ENCODE measurements at regions not wholly inside any gene's neighbourhood (a gene's known extent, or its start where the extent isn't known, plus 50 kb on each side); places are given as distances from the start of the nearest gene placed in this dataset.

- Histone ChIP-seq H3K36me3 (ENCODE audit: control insufficient read depth in 2 of 2, insufficient read depth in 2 of 2, low read length in 1 of 2) (no peaks in the 10 kb centered on the region), H3K4me1 (ENCODE audit: control insufficient read depth in 2 of 2, insufficient read depth in 2 of 2, low read length in 2 of 2) (no peaks in the 10 kb centered on the region), H3K27ac (ENCODE audit: low read depth in 1 of 2, low read length in 1 of 2) (no peak overlapping the region), H3K9me3 (ENCODE audit: control insufficient read depth in 2 of 2, insufficient read depth in 1 of 2, low read length in 1 of 2) (no peaks in the 10 kb centered on the region), H3K27me3 (ENCODE audit: control insufficient read depth in 2 of 2, insufficient read depth in 1 of 2, low read length in 1 of 2) (no peaks in the 10 kb centered on the region), H3K4me3 (ENCODE audit: low read length in 2 of 2) (no peak overlapping the region)
- 97% methylated on average over 3 of the region's 3 CpGs for WGBS
- DNase-seq (ENCODE audit: low read depth in 6 of 9, low spot score in 9 of 9), result no peak
These were observed 163.1 kb downstream of the IZUMO3 start for GRCh38 chr9:24382566-24382965.

GRCh38 chr9:24381205-24381604 lies 164.5 kb downstream of the IZUMO3 start:
- Histone ChIP-seq H3K4me1 (ENCODE audit: control insufficient read depth in 2 of 2, insufficient read depth in 2 of 2, low read length in 2 of 2) (no peaks in the 10 kb centered on the region), H3K36me3 (ENCODE audit: control insufficient read depth in 2 of 2, insufficient read depth in 2 of 2, low read length in 1 of 2) (no peaks in the 10 kb centered on the region), H3K27me3 (ENCODE audit: control insufficient read depth in 2 of 2, insufficient read depth in 1 of 2, low read length in 1 of 2) (no peaks in the 10 kb centered on the region), H3K9me3 (ENCODE audit: control insufficient read depth in 2 of 2, insufficient read depth in 1 of 2, low read length in 1 of 2) (no peaks in the 10 kb centered on the region), H3K4me3 (ENCODE audit: low read length in 2 of 2) (no peak overlapping the region), H3K27ac (ENCODE audit: low read depth in 1 of 2, low read length in 1 of 2) (no peak overlapping the region)
- WGBS, result 79% methylated on average over 1 of the region's 1 CpG
- DNase-seq (ENCODE audit: low read depth in 6 of 9, low spot score in 9 of 9), result no peak

GRCh38 chr9:24359046-24359445 lies 186.7 kb downstream of the IZUMO3 start:
- H3K36me3 ChIP-seq (ENCODE audit: control insufficient read depth in 2 of 2, insufficient read depth in 2 of 2, low read length in 1 of 2), result no peaks in the 10 kb centered on the region
- H3K4me1 ChIP-seq (ENCODE audit: control insufficient read depth in 2 of 2, insufficient read depth in 2 of 2, low read length in 2 of 2), result no peaks in the 10 kb centered on the region
- peaks cover 3 to 4% of the 10 kb centered on the region in 2 donors for H3K9me3 ChIP-seq (ENCODE audit: control insufficient read depth in 2 of 2, insufficient read depth in 1 of 2, low read length in 1 of 2)
- 96% methylated on average over 5 of the region's 5 CpGs for WGBS
- H3K27me3 ChIP-seq (ENCODE audit: control insufficient read depth in 2 of 2, insufficient read depth in 1 of 2, low read length in 1 of 2), result no peaks in the 10 kb centered on the region
- H3K27ac ChIP-seq (ENCODE audit: low read depth in 1 of 2, low read length in 1 of 2), result no peak overlapping the region
- DNase-seq (ENCODE audit: low read depth in 6 of 9, low spot score in 9 of 9), result no peak
- no peak overlapping the region for H3K4me3 ChIP-seq (ENCODE audit: low read length in 2 of 2)

- Histone ChIP-seq H3K9me3 (ENCODE audit: control insufficient read depth in 2 of 2, insufficient read depth in 1 of 2, low read length in 1 of 2) (peaks cover 0 to 1% of the 10 kb centered on the region in 2 donors), H3K4me3 (ENCODE audit: low read length in 2 of 2) (no peak overlapping the region), H3K27me3 (ENCODE audit: control insufficient read depth in 2 of 2, insufficient read depth in 1 of 2, low read length in 1 of 2) (no peaks in the 10 kb centered on the region), H3K27ac (ENCODE audit: low read depth in 1 of 2, low read length in 1 of 2) (no peak overlapping the region), H3K36me3 (ENCODE audit: control insufficient read depth in 2 of 2, insufficient read depth in 2 of 2, low read length in 1 of 2) (no peaks in the 10 kb centered on the region), H3K4me1 (ENCODE audit: control insufficient read depth in 2 of 2, insufficient read depth in 2 of 2, low read length in 2 of 2) (no peaks in the 10 kb centered on the region)
- DNase-seq (ENCODE audit: low read depth in 6 of 9, low spot score in 9 of 9), result no peak
These were observed 193.7 kb downstream of the IZUMO3 start for GRCh38 chr9:24351973-24352372.

GRCh38 chr9:24351258-24351657 lies 194.4 kb downstream of the IZUMO3 start:
- Histone ChIP-seq H3K27me3 (ENCODE audit: control insufficient read depth in 2 of 2, insufficient read depth in 1 of 2, low read length in 1 of 2) (no peaks in the 10 kb centered on the region), H3K36me3 (ENCODE audit: control insufficient read depth in 2 of 2, insufficient read depth in 2 of 2, low read length in 1 of 2) (no peaks in the 10 kb centered on the region), H3K9me3 (ENCODE audit: control insufficient read depth in 2 of 2, insufficient read depth in 1 of 2, low read length in 1 of 2) (no peaks in the 10 kb centered on the region), H3K4me3 (ENCODE audit: low read length in 2 of 2) (no peak overlapping the region), H3K27ac (ENCODE audit: low read depth in 1 of 2, low read length in 1 of 2) (no peak overlapping the region), H3K4me1 (ENCODE audit: control insufficient read depth in 2 of 2, insufficient read depth in 2 of 2, low read length in 2 of 2) (no peaks in the 10 kb centered on the region)
- WGBS, result 84% methylated on average over 2 of the region's 2 CpGs
- peak in 1 of 9 donors; percentile 2 for DNase-seq (ENCODE audit: low read depth in 6 of 9, low spot score in 9 of 9)

GRCh38 chr9:24342457-24342856 lies 203.2 kb downstream of the IZUMO3 start:
- no peaks in the 10 kb centered on the region for H3K4me1 ChIP-seq (ENCODE audit: control insufficient read depth in 2 of 2, insufficient read depth in 2 of 2, low read length in 2 of 2)
- no peaks in the 10 kb centered on the region for H3K36me3 ChIP-seq (ENCODE audit: control insufficient read depth in 2 of 2, insufficient read depth in 2 of 2, low read length in 1 of 2)
- H3K9me3 ChIP-seq (ENCODE audit: control insufficient read depth in 2 of 2, insufficient read depth in 1 of 2, low read length in 1 of 2), result no peaks in the 10 kb centered on the region
- DNase-seq (ENCODE audit: low read depth in 6 of 9, low spot score in 9 of 9), result no peak
- 92% methylated on average over 1 of the region's 1 CpG for WGBS
- H3K27me3 ChIP-seq (ENCODE audit: control insufficient read depth in 2 of 2, insufficient read depth in 1 of 2, low read length in 1 of 2), result no peaks in the 10 kb centered on the region
- H3K4me3 ChIP-seq (ENCODE audit: low read length in 2 of 2), result no peak overlapping the region
- no peak overlapping the region for H3K27ac ChIP-seq (ENCODE audit: low read depth in 1 of 2, low read length in 1 of 2)

GRCh38 chr9:24333629-24334028 lies 212.1 kb downstream of the IZUMO3 start:
- no peak for DNase-seq (ENCODE audit: low read depth in 6 of 9, low spot score in 9 of 9)
- H3K27ac ChIP-seq (ENCODE audit: low read depth in 1 of 2, low read length in 1 of 2), result no peak overlapping the region
- no peaks in the 10 kb centered on the region for H3K9me3 ChIP-seq (ENCODE audit: control insufficient read depth in 2 of 2, insufficient read depth in 1 of 2, low read length in 1 of 2)
- no peak overlapping the region for H3K4me3 ChIP-seq (ENCODE audit: low read length in 2 of 2)
- H3K36me3 ChIP-seq (ENCODE audit: control insufficient read depth in 2 of 2, insufficient read depth in 2 of 2, low read length in 1 of 2), result no peaks in the 10 kb centered on the region
- no peaks in the 10 kb centered on the region for H3K27me3 ChIP-seq (ENCODE audit: control insufficient read depth in 2 of 2, insufficient read depth in 1 of 2, low read length in 1 of 2)
- no peaks in the 10 kb centered on the region for H3K4me1 ChIP-seq (ENCODE audit: control insufficient read depth in 2 of 2, insufficient read depth in 2 of 2, low read length in 2 of 2)
- 70% methylated on average over 2 of the region's 2 CpGs for WGBS

GRCh38 chr9:24298912-24299311 lies 246.8 kb downstream of the IZUMO3 start:
- Histone ChIP-seq H3K27ac (ENCODE audit: low read depth in 1 of 2, low read length in 1 of 2) (no peak overlapping the region), H3K9me3 (ENCODE audit: control insufficient read depth in 2 of 2, insufficient read depth in 1 of 2, low read length in 1 of 2) (peaks cover 0 to 4% of the 10 kb centered on the region in 2 donors), H3K4me1 (ENCODE audit: control insufficient read depth in 2 of 2, insufficient read depth in 2 of 2, low read length in 2 of 2) (no peaks in the 10 kb centered on the region), H3K27me3 (ENCODE audit: control insufficient read depth in 2 of 2, insufficient read depth in 1 of 2, low read length in 1 of 2) (no peaks in the 10 kb centered on the region), H3K4me3 (ENCODE audit: low read length in 2 of 2) (no peak overlapping the region), H3K36me3 (ENCODE audit: control insufficient read depth in 2 of 2, insufficient read depth in 2 of 2, low read length in 1 of 2) (no peaks in the 10 kb centered on the region)
- DNase-seq (ENCODE audit: low read depth in 6 of 9, low spot score in 9 of 9), result no peak
- 96% methylated on average over 4 of the region's 4 CpGs for WGBS

GRCh38 chr9:24297931-24298330 lies 247.8 kb downstream of the IZUMO3 start:
- Histone ChIP-seq H3K9me3 (ENCODE audit: control insufficient read depth in 2 of 2, insufficient read depth in 1 of 2, low read length in 1 of 2) (peaks cover 0 to 4% of the 10 kb centered on the region in 2 donors), H3K36me3 (ENCODE audit: control insufficient read depth in 2 of 2, insufficient read depth in 2 of 2, low read length in 1 of 2) (no peaks in the 10 kb centered on the region), H3K4me1 (ENCODE audit: control insufficient read depth in 2 of 2, insufficient read depth in 2 of 2, low read length in 2 of 2) (no peaks in the 10 kb centered on the region), H3K4me3 (ENCODE audit: low read length in 2 of 2) (no peak overlapping the region), H3K27me3 (ENCODE audit: control insufficient read depth in 2 of 2, insufficient read depth in 1 of 2, low read length in 1 of 2) (no peaks in the 10 kb centered on the region), H3K27ac (ENCODE audit: low read depth in 1 of 2, low read length in 1 of 2) (no peak overlapping the region)
- 95% methylated on average over 2 of the region's 2 CpGs for WGBS
- no peak for DNase-seq (ENCODE audit: low read depth in 6 of 9, low spot score in 9 of 9)

- Histone ChIP-seq H3K27me3 (ENCODE audit: control insufficient read depth in 2 of 2, insufficient read depth in 1 of 2, low read length in 1 of 2) (no peaks in the 10 kb centered on the region), H3K36me3 (ENCODE audit: control insufficient read depth in 2 of 2, insufficient read depth in 2 of 2, low read length in 1 of 2) (no peaks in the 10 kb centered on the region), H3K27ac (ENCODE audit: low read depth in 1 of 2, low read length in 1 of 2) (no peak overlapping the region), H3K9me3 (ENCODE audit: control insufficient read depth in 2 of 2, insufficient read depth in 1 of 2, low read length in 1 of 2) (peaks cover 0 to 4% of the 10 kb centered on the region in 2 donors), H3K4me1 (ENCODE audit: control insufficient read depth in 2 of 2, insufficient read depth in 2 of 2, low read length in 2 of 2) (no peaks in the 10 kb centered on the region), H3K4me3 (ENCODE audit: low read length in 2 of 2) (no peak overlapping the region)
- WGBS, result 91% methylated on average over 1 of the region's 1 CpG
- no peak for DNase-seq (ENCODE audit: low read depth in 6 of 9, low spot score in 9 of 9)
These were observed 249.6 kb downstream of the IZUMO3 start for GRCh38 chr9:24296124-24296523.

All from thymus (tissue), 11 donors.